ENCODE measurements at regions not wholly inside any gene's neighbourhood (a gene's known extent, or its start where the extent isn't known, plus 50 kb on each side); places are given as distances from the start of the nearest gene placed in this dataset.

- no peak for DNase-seq
These were observed 85.3 kb upstream of the GALNT2 start for GRCh38 chr1:229981736-229982135.

- DNase-seq = no peak
These were observed 82.6 kb upstream of the GALNT2 start for GRCh38 chr1:229984310-229984991.

- DNase-seq = no peak
These were observed 81.9 kb upstream of the GALNT2 start for GRCh38 chr1:229984992-229985612.

GRCh38 chr1:229985613-229986010 is 81.4 kb upstream of the GALNT2 start:
- DNase-seq = no peak

- DNase-seq = no peak
These were observed 80.2 kb upstream of the GALNT2 start for GRCh38 chr1:229986737-229987337.

- DNase-seq = no peak
These were observed 79.1 kb upstream of the GALNT2 start for GRCh38 chr1:229987953-229988352.

GRCh38 chr1:229988534-229988933 is 78.5 kb upstream of the GALNT2 start:
- DNase-seq = no peak

GRCh38 chr1:229989591-229990248 is 77.3 kb upstream of the GALNT2 start:
- no peak for DNase-seq

- no peak for DNase-seq
These were observed 76.7 kb upstream of the GALNT2 start for GRCh38 chr1:229990326-229990725.

- DNase-seq = no peak
These were observed 75.9 kb upstream of the GALNT2 start for GRCh38 chr1:229991104-229991513.

- no peak for DNase-seq
These were observed 75.2 kb upstream of the GALNT2 start for GRCh38 chr1:229991724-229992333.

- DNase-seq = no peak
These were observed 74.0 kb upstream of the GALNT2 start for GRCh38 chr1:229993060-229993459.

GRCh38 chr1:229993894-229994293 is 73.1 kb upstream of the GALNT2 start:
- no peak for DNase-seq

- DNase-seq = no peak
These were observed 67.9 kb upstream of the GALNT2 start for GRCh38 chr1:229999004-229999670.

- no peak for DNase-seq
These were observed 66.4 kb upstream of the GALNT2 start for GRCh38 chr1:230000493-230001184.

GRCh38 chr1:230002164-230002803 is 64.8 kb upstream of the GALNT2 start:
- DNase-seq = no peak

GRCh38 chr1:230003409-230003808 is 63.6 kb upstream of the GALNT2 start:
- no peak for DNase-seq

- no peak for DNase-seq
These were observed 62.0 kb upstream of the GALNT2 start for GRCh38 chr1:230005040-230005439.

- no peak for DNase-seq
These were observed 58.3 kb upstream of the GALNT2 start for GRCh38 chr1:230008721-230009120.

- no peak for DNase-seq
These were observed 57.3 kb upstream of the GALNT2 start for GRCh38 chr1:230009611-230010313.

All from COR-L47 (cell line).